Kasumi-1 (cell line): ENCODE measurements at regions not wholly inside any gene's neighbourhood (a gene's known extent, or its start where the extent isn't known, plus 50 kb on each side); places are given as distances from the start of the nearest gene placed in this dataset.
"Not testable (repeated sequence)": the region's sequence is repeated elsewhere in the genome, so short reads cannot be mapped to it uniquely, and the experiment has no call there.

Experiments used
- DNase-seq, 2 experiments: peaks; one replicate each; lab custom pipeline; 2025; lab: John Stamatoyannopoulos, UW

GRCh38 chr19:33866696-33867095 lies 70.0 kb downstream of the KCTD15 start:
- no peak for DNase-seq

GRCh38 chr19:33868076-33868735 lies 71.5 kb downstream of the KCTD15 start:
- DNase-seq, result no peak

- no peak for DNase-seq
Measured at GRCh38 chr19:33868788-33869412, 72.2 kb downstream of the KCTD15 start.

GRCh38 chr19:33870298-33870932 lies 73.7 kb downstream of the KCTD15 start:
- DNase-seq, result not testable (repeated sequence)

- no peak for DNase-seq
Measured at GRCh38 chr19:33871605-33872004, 74.9 kb downstream of the KCTD15 start.

- DNase-seq, result peak in 1 of 2 experiments; percentile 5
Measured at GRCh38 chr19:33872445-33873320, 76.0 kb downstream of the KCTD15 start.

GRCh38 chr19:33875071-33875470 lies 78.4 kb downstream of the KCTD15 start:
- no peak for DNase-seq

GRCh38 chr19:33876192-33876591 lies 79.5 kb downstream of the KCTD15 start:
- no peak for DNase-seq

GRCh38 chr19:33878030-33878544 lies 81.4 kb downstream of the KCTD15 start:
- no peak for DNase-seq

GRCh38 chr19:33878910-33879810 lies 82.5 kb downstream of the KCTD15 start:
- DNase-seq, result no peak

GRCh38 chr19:33879818-33880575 lies 83.3 kb downstream of the KCTD15 start:
- no peak for DNase-seq

GRCh38 chr19:33883859-33884519 lies 87.3 kb downstream of the KCTD15 start:
- DNase-seq, result no peak

GRCh38 chr19:33885236-33885635 lies 88.6 kb downstream of the KCTD15 start:
- no peak for DNase-seq

- no peak for DNase-seq
Measured at GRCh38 chr19:33887891-33888290, 91.2 kb downstream of the KCTD15 start.

- DNase-seq, result no peak
Measured at GRCh38 chr19:33888665-33889064, 92.0 kb downstream of the KCTD15 start.

GRCh38 chr19:33890569-33890968 lies 93.9 kb downstream of the KCTD15 start:
- DNase-seq, result no peak

- DNase-seq, result no peak
Measured at GRCh38 chr19:33891773-33892172, 95.1 kb downstream of the KCTD15 start.

- no peak for DNase-seq
Measured at GRCh38 chr19:33894787-33895186, 98.1 kb downstream of the KCTD15 start.

- DNase-seq, result no peak
Measured at GRCh38 chr19:33895366-33895765, 98.7 kb downstream of the KCTD15 start.
